ENCODE measurements at regions not wholly inside any gene's neighbourhood (a gene's known extent, or its start where the extent isn't known, plus 50 kb on each side); places are given as distances from the start of the nearest gene placed in this dataset.

DNA sequence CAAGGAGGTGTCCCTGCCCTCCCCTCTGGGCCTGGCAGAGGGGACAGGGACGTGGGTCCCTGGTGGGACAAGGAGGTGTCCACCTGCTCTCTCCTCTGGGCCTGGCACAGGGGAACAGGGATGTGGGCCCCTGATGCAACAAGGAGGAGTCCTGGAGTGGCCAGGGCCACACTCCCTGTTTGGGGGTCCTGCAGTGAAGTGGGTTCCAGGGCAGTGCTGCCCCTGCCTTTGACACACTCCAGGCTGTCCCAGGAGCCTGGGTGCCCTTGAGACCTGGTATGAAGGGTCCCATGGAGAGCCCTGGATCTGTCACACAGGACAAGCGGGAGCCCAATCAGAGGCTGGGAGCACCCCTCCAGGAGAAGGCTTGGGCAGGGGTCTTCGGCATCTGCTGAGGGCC is 75.8 kb upstream of the GPC1 start:
- H2BK12ac ChIP-seq (ENCODE audit: low read depth, low read length) = no peak overlapping the region
- H4K5ac ChIP-seq (ENCODE audit: insufficient read length, low read depth, low read length) = no peak overlapping the region
- no peak overlapping the region for H2AFZ ChIP-seq (ENCODE audit: low read length)
- no peak overlapping the region for H2BK15ac ChIP-seq (ENCODE audit: low read length)
- no peak overlapping the region for H2BK20ac ChIP-seq (ENCODE audit: low read length)
- no peaks in the 10 kb centered on the region for H3K79me2 ChIP-seq (ENCODE audit: control insufficient read depth in 1 of 2, insufficient read depth in 2 of 2, low read length in 2 of 2)
- no peak overlapping the region for H3K56ac ChIP-seq (replicated peaks; ENCODE audit: insufficient read length, low read depth, low read length)
- H3K14ac ChIP-seq (ENCODE audit: insufficient read length) = no peak overlapping the region
- no peaks in the 10 kb centered on the region for H3K23me2 ChIP-seq (ENCODE audit: low read depth, low read length)
- no peaks in the 10 kb centered on the region for H4K20me1 ChIP-seq (replicated peaks in 1 of 2; ENCODE audit: control insufficient read depth in 1 of 2, insufficient read depth in 2 of 2, low read length in 2 of 2)
- H4K91ac ChIP-seq (replicated peaks; ENCODE audit: insufficient read length, low read length) = no peak overlapping the region
- no peak overlapping the region for H3K9ac ChIP-seq (replicated peaks in 1 of 4; ENCODE audit: extremely low read depth in 1 of 4, low read depth in 3 of 4, low read length in 3 of 4)
- no peak overlapping the region for H3K27ac ChIP-seq (ENCODE audit: low read depth, low read length)
- H3K4me1 ChIP-seq (replicated peaks in 1 of 4; ENCODE audit: control insufficient read depth in 3 of 4, insufficient read depth in 4 of 4, low read length in 3 of 4) = no peaks in the 10 kb centered on the region; a peak in 1 of 7 replicates
- H3K23ac ChIP-seq (ENCODE audit: insufficient read length) = no peak overlapping the region
- no peak overlapping the region for H2BK5ac ChIP-seq (ENCODE audit: low read depth, low read length)
- no peak overlapping the region for H2AK5ac ChIP-seq (ENCODE audit: low read depth, low read length)
- no peak overlapping the region for H3K4me3 ChIP-seq (ENCODE audit: extremely low read depth in 1 of 4, insufficient read depth in 2 of 4, low read depth in 3 of 4, low read length in 4 of 4)
- ChIA-PET POLR2A (ENCODE audit: partially characterized antibody) (no interaction called here), CTCF (ENCODE audit: partially characterized antibody) (no interaction called here)
- no peak overlapping the region for H3K4ac ChIP-seq (replicated peaks; ENCODE audit: insufficient read length, low read depth, low read length)
- no peak overlapping the region; the same call in 1 of the 2 replicates for H4K8ac ChIP-seq (ENCODE audit: extremely low read depth, insufficient read depth, low read length)
- 100% methylated on average over 3 of the region's 3 CpGs; no CpG with 5 or more reads in 1 of the 2 experiments for WGBS, 2 experiments (ENCODE audit: extremely low coverage in 1 of 2, insufficient coverage in 1 of 2, insufficient read length in 1 of 2, insufficient replicate concordance in 2 of 2, low coverage in 1 of 2, low lambda C conversion rate in 2 of 2, missing lambda C conversion rate in 1 of 2)
- no peak for FAIRE-seq
- H3K9me3 ChIP-seq (ENCODE audit: insufficient read depth in 2 of 2, low read depth in 1 of 2, low read length in 1 of 2) = peaks cover 17 to 18% of the 10 kb centered on the region in 2 experiments; a peak in 3 of 4 replicates
- H3K27me3 ChIP-seq (replicated peaks in 1 of 4; ENCODE audit: control insufficient read depth in 3 of 4, extremely low read depth in 1 of 4, insufficient read depth in 3 of 4, low read length in 3 of 4) = no peaks in the 10 kb centered on the region
- H3K36me3 ChIP-seq (ENCODE audit: control insufficient read depth in 2 of 4, insufficient read depth in 4 of 4, low read length in 3 of 4) = no peaks in the 10 kb centered on the region
- no peaks in the 10 kb centered on the region for H3K79me1 ChIP-seq (ENCODE audit: low read depth, low read length)
- no peak overlapping the region for H3K18ac ChIP-seq (ENCODE audit: extremely low read depth, low read length)
- H3K4me2 ChIP-seq (ENCODE audit: insufficient read depth in 1 of 2, low read depth in 2 of 2, low read length in 2 of 2) = no peak overlapping the region
- no peak overlapping the region for H2BK120ac ChIP-seq (replicated peaks; ENCODE audit: low read depth, low read length)
- no peak for DNase-seq (ENCODE audit: low read depth in 1 of 2, low spot score in 2 of 2)
- no peak for TF ChIP-seq GTF2F1 (IDR thresholded peaks at IDR 0.05; ENCODE audit: borderline replicate concordance, low read depth, low read length)
- no peak for TF ChIP-seq ASH2L (IDR thresholded peaks at IDR 0.05; ENCODE audit: low read length)
- TF ChIP-seq, protein P1, sequence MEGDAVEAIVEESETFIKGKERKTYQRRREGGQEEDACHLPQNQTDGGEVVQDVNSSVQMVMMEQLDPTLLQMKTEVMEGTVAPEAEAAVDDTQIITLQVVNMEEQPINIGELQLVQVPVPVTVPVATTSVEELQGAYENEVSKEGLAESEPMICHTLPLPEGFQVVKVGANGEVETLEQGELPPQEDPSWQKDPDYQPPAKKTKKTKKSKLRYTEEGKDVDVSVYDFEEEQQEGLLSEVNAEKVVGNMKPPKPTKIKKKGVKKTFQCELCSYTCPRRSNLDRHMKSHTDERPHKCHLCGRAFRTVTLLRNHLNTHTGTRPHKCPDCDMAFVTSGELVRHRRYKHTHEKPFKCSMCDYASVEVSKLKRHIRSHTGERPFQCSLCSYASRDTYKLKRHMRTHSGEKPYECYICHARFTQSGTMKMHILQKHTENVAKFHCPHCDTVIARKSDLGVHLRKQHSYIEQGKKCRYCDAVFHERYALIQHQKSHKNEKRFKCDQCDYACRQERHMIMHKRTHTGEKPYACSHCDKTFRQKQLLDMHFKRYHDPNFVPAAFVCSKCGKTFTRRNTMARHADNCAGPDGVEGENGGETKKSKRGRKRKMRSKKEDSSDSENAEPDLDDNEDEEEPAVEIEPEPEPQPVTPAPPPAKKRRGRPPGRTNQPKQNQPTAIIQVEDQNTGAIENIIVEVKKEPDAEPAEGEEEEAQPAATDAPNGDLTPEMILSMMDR (IDR thresholded peaks at IDR 0.05; ENCODE audit: control extremely low read depth in 1 of 3, insufficient read depth in 1 of 3, low read depth in 1 of 3, low read length in 3 of 3) = no peak
- no peak for TF ChIP-seq MAFK (IDR thresholded peaks at IDR 0.05; ENCODE audit: low read depth, low read length)
- TF ChIP-seq SP1 (IDR thresholded peaks at IDR 0.05; ENCODE audit: low read depth, low read length) = no peak
- TF ChIP-seq KDM4A (IDR thresholded peaks at IDR 0.05; ENCODE audit: low read depth, low read length, severe bottlenecking) = no peak
- no peak for TF ChIP-seq HDAC6 (IDR thresholded peaks at IDR 0.05; ENCODE audit: low read depth, low read length)
- no peak for TF ChIP-seq KDM5A (IDR thresholded peaks at IDR 0.05; ENCODE audit: low read length)
- TF ChIP-seq SP2 (IDR thresholded peaks at IDR 0.05; ENCODE audit: low read length) = no peak
- no peak for TF ChIP-seq SIRT6 (IDR thresholded peaks at IDR 0.05; ENCODE audit: low read length)
- TF ChIP-seq POLR2A (IDR thresholded peaks at IDR 0.05; ENCODE audit: control extremely low read depth in 1 of 2, low read depth in 2 of 2, low read length in 2 of 2) = no peak
- TF ChIP-seq HDAC2 (IDR thresholded peaks at IDR 0.05; ENCODE audit: borderline replicate concordance in 1 of 2, low read depth in 2 of 2, low read length in 2 of 2) = no peak

All from H1 (cell line).